ENCODE measurements at regions not wholly inside any gene's neighbourhood (a gene's known extent, or its start where the extent isn't known, plus 50 kb on each side); places are given as distances from the start of the nearest gene placed in this dataset.
"Not testable (repeated sequence)": the region's sequence is repeated elsewhere in the genome, so short reads cannot be mapped to it uniquely, and the experiment has no call there.

- TF ChIP-seq ZFPM2 (CRISPR knock-in tag; IDR thresholded peaks at IDR 0.05); CTCF (IDR thresholded peaks at IDR 0.05 in 2 of 3, conservative IDR thresholded peaks at IDR 0.05 in 1 of 3; ENCODE audit: insufficient read depth in 2 of 3, low read depth in 1 of 3, low read length in 3 of 3); PRDM10 (IDR thresholded peaks at IDR 0.05; ENCODE audit: partially characterized antibody); POLR2A (conservative IDR thresholded peaks at IDR 0.05); TSHZ1 (CRISPR knock-in tag; IDR thresholded peaks at IDR 0.05); NFIC (IDR thresholded peaks at IDR 0.05); ZNF609 (CRISPR knock-in tag; IDR thresholded peaks at IDR 0.05; ENCODE audit: borderline replicate concordance); ZNF639 (CRISPR knock-in tag; conservative IDR thresholded peaks at IDR 0.05 in 1 of 2, IDR thresholded peaks at IDR 0.05 in 1 of 2): not testable (repeated sequence)
Measured at GRCh38 chr3:5719668-5720067, 532.2 kb downstream of the EDEM1 start.
